ENCODE measurements at regions not wholly inside any gene's neighbourhood (a gene's known extent, or its start where the extent isn't known, plus 50 kb on each side); places are given as distances from the start of the nearest gene placed in this dataset.

DNA sequence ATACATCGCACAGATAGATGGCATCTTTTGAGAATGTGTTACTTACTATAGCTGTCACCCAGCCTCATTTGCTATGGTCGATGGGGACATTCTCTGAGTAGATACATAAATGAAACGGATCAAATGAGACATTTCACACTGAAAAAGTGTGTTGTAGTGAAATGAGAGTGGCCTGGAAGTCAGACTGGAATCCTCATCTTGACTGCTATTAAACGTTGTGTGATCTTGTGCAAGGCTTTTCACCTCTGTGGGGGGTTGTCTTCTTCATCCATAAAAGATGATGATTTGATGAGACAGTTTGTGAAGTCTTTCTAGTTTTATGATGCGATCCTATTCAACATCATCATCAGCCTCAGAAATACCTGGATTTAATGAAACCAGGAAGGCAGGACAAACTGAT lies 155.4 kb upstream of the MYO3A start:
- TF ChIP-seq CTCF (conservative IDR thresholded peaks at IDR 0.05; ENCODE audit: control insufficient read depth, insufficient read depth, low read depth, low read length), result no peak
- DNase-seq (ENCODE audit: low read depth), result no peak
- H3K4me3 ChIP-seq (ENCODE audit: control insufficient read depth, low read depth, low read length), result no peak overlapping the region

GRCh38 chr10:25786161-25786560 lies 147.9 kb upstream of the MYO3A start:
- DNase-seq (ENCODE audit: low read depth), result no peak
- no peak for TF ChIP-seq CTCF (conservative IDR thresholded peaks at IDR 0.05; ENCODE audit: control insufficient read depth, insufficient read depth, low read depth, low read length)
- no peak overlapping the region for H3K4me3 ChIP-seq (ENCODE audit: control insufficient read depth, low read depth, low read length)

DNA sequence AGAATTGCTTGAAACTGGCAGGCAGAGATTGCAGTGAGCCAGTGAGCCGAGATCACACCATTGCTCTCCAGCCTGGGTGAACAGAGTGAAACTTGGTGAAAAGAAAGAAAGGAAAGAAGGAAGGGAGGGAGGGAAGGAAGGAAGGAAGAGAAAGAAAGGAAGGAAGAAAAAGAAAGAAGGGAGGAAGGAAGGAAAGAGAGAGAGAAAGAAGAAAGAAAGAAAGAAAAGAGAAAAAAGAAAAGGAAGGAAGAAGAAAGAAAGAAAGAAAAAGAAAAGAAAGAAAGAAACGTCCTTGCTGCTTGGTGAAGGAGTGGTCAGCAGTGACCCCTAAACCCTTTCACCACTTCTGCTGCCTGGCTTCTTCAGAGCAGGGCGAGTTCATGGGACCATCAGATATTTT lies 147.1 kb upstream of the MYO3A start:
- H3K4me3 ChIP-seq (ENCODE audit: control insufficient read depth, low read depth, low read length), result no peak overlapping the region
- no peak for TF ChIP-seq CTCF (conservative IDR thresholded peaks at IDR 0.05; ENCODE audit: control insufficient read depth, insufficient read depth, low read depth, low read length)
- DNase-seq (ENCODE audit: low read depth), result no peak

DNA sequence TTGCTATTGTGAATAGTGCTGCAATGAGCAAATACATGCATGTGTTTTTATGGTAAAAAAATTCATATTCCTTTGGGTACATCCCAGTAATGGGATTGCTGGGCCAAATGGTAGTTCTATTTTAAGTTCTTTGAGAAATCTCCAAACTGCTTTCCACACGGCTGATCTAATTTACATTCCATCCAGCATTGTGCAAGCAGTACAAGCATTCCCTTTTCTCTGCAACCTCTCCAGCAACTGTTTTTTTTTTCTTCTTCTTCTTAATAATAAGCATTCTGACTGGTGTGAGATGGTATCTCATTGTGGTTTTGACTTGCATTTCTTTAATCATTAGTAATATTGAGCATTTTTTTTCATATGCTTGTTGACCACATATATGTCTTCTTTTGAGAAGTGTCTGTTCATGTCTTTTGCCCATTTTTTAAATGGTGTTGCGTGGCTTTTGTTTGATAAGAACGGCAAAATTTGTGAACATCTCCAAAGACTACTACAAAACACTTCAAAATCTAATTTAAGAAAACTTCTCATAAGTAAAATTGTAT lies 136.1 kb upstream of the MYO3A start:
- H3K4me3 ChIP-seq (ENCODE audit: control insufficient read depth, low read depth, low read length), result no peak overlapping the region
- DNase-seq (ENCODE audit: low read depth), result no peak
- no peak for TF ChIP-seq CTCF (conservative IDR thresholded peaks at IDR 0.05; ENCODE audit: control insufficient read depth, insufficient read depth, low read depth, low read length)

DNA sequence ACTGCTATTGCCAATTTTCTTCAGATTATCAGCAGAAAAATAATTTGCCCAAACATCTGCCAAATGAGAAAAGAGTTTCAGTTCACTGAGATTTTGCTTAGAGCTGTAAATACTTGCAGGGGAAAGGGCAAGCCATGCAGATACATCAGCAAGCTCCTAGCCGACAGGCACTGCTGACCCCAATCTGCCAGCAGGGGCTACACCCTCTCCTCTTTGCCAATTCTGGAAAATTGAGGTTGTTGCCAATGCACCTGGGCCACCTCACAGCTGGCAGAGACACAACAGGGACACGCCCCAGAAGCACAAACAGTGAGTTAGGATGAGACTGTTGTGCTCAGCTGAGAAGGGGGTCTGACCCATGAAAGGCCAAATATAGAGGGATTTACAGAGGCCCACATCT lies 129.5 kb upstream of the MYO3A start:
- DNase-seq (ENCODE audit: low read depth), result no peak
- no peak for TF ChIP-seq CTCF (conservative IDR thresholded peaks at IDR 0.05; ENCODE audit: control insufficient read depth, insufficient read depth, low read depth, low read length)
- H3K4me3 ChIP-seq (ENCODE audit: control insufficient read depth, low read depth, low read length), result no peak overlapping the region

GRCh38 chr10:25805986-25806385 lies 128.0 kb upstream of the MYO3A start:
- no peak for DNase-seq (ENCODE audit: low read depth)
- TF ChIP-seq CTCF (conservative IDR thresholded peaks at IDR 0.05; ENCODE audit: control insufficient read depth, insufficient read depth, low read depth, low read length), result no peak
- no peak overlapping the region for H3K4me3 ChIP-seq (ENCODE audit: control insufficient read depth, low read depth, low read length)

GRCh38 chr10:25808372-25808771 lies 125.7 kb upstream of the MYO3A start:
- no peak overlapping the region for H3K4me3 ChIP-seq (ENCODE audit: control insufficient read depth, low read depth, low read length)
- no peak for DNase-seq (ENCODE audit: low read depth)
- TF ChIP-seq CTCF (conservative IDR thresholded peaks at IDR 0.05; ENCODE audit: control insufficient read depth, insufficient read depth, low read depth, low read length), result no peak

Data from fibroblast of mammary gland (primary cell).